OCI-LY7 (cell line): ENCODE measurements at regions not wholly inside any gene's neighbourhood (a gene's known extent, or its start where the extent isn't known, plus 50 kb on each side); places are given as distances from the start of the nearest gene placed in this dataset.

Source experiments
- BruUV-seq: library from RNA; stranded (reverse); fragments of 400-500 nt; replicated peaks from 2 replicates; lab custom pipeline; 2021; lab: Mats Ljungman, UMichigan
- CTCF ChIA-PET: fragments of 300-600 bp; sonication (Branson Sonifier 250); formaldehyde crosslinking; loops from one replicate; lab custom pipeline; 2022; ENCODE audit warnings: antibody characterized with exemption; ENCODE audit not compliant: unreplicated experiment; lab: Charles Lee
- POLR2A ChIA-PET: fragments of 300-600 bp; sonication (Branson Sonifier 250); formaldehyde crosslinking; loops from one replicate; lab custom pipeline; 2022; ENCODE audit warnings: antibody characterized with exemption; lab: Charles Lee
- DNase-seq: peaks from one replicate; pipeline ENCODE4 v3.0.0-alpha.2; 2015; ENCODE audit warnings: low spot score
- H2AFZ ChIP-seq: fragments of 200-600 bp; sonication (generic), shearing (Covaris generic); 2 replicates; pipeline ENCODE4 v1.6.1; 2014; ENCODE audit warnings: mild to moderate bottlenecking, antibody characterized with exemption, low read length, moderate library complexity
- H3K27ac ChIP-seq: fragments of 200-600 bp; sonication (generic); 2 replicates; pipeline ENCODE4 v1.5.1; 2014; ENCODE audit warnings: mixed run types, low read depth, mild to moderate bottlenecking, moderate library complexity, low read length, inconsistent platforms; ENCODE audit not compliant: poor library complexity, severe bottlenecking
- H3K36me3 ChIP-seq: fragments of 200-600 bp; sonication (generic); 2 replicates; pipeline ENCODE4 v1.6.1; 2014; ENCODE audit warnings: mild to moderate bottlenecking, antibody characterized with exemption, low read length, moderate library complexity, mixed read lengths; ENCODE audit not compliant: insufficient read depth
- H3K4me1 ChIP-seq: fragments of 200-600 bp; sonication (generic); 2 replicates; pipeline ENCODE4 v1.5.1; 2014; ENCODE audit warnings: mild to moderate bottlenecking, low read length; ENCODE audit not compliant: insufficient read depth, poor library complexity, severe bottlenecking
- H3K4me2 ChIP-seq: fragments of 200-600 bp; sonication (generic); 2 replicates; pipeline ENCODE4 v1.6.1; 2014; ENCODE audit warnings: mild to moderate bottlenecking, low read length
- H3K4me3 ChIP-seq: fragments of 200-600 bp; sonication (generic); 2 replicates; pipeline ENCODE4 v1.5.1; 2014; ENCODE audit warnings: mild to moderate bottlenecking, low read depth, low read length; ENCODE audit not compliant: poor library complexity, severe bottlenecking
- H3K79me2 ChIP-seq: fragments of 200-600 bp; sonication (generic); 2 replicates; pipeline ENCODE4 v1.6.1; 2016; ENCODE audit warnings: low read depth, mild to moderate bottlenecking, low read length, moderate library complexity, mixed read lengths; ENCODE audit not compliant: insufficient read depth
- H3K9me2 ChIP-seq: fragments of 200-600 bp; sonication (generic); 2 replicates; pipeline ENCODE4 v1.6.1; 2016; ENCODE audit warnings: mild to moderate bottlenecking, low read length, mixed read lengths; ENCODE audit not compliant: insufficient read depth
- H3K9me3 ChIP-seq: fragments of 200-600 bp; sonication (generic); 2 replicates; pipeline ENCODE4 v1.6.1; 2014; ENCODE audit warnings: mild to moderate bottlenecking, mixed run types, low read length, mixed read lengths
- H4K20me1 ChIP-seq: fragments of 200-600 bp; sonication (generic); 2 replicates; pipeline ENCODE4 v1.6.1; 2014; ENCODE audit warnings: mild to moderate bottlenecking, antibody characterized with exemption, low read length, moderate library complexity, mixed read lengths; ENCODE audit not compliant: insufficient read depth
- EZH2phosphoT487 ChIP-seq: fragments of 200-600 bp; sonication (generic); IDR thresholded peaks from 2 replicates; pipeline ENCODE4 v1.6.1; 2018; ENCODE audit warnings: low read depth, borderline replicate concordance, mild to moderate bottlenecking, mixed run types, antibody characterized with exemption, low read length, moderate library complexity, mixed read lengths
- intact Hi-C: fragments of 100-400 bp; cut with micrococcal nuclease; formaldehyde crosslinking; loops from one replicate; pipeline ENCODE4 v1.10.0; 2022; ENCODE audit not compliant: unreplicated experiment
- TF ChIP-seq, protein P1 (sequence below): fragments of 200-600 bp; sonication (generic); conservative IDR thresholded peaks from 2 replicates; pipeline ENCODE4 v1.5.1; 2014; ENCODE audit warnings: mild to moderate bottlenecking, antibody characterized with exemption, low read length, moderate library complexity, mixed read lengths

GRCh38 chr9:2495221-2496005 is 126.2 kb upstream of the VLDLR start:
- no peaks in the 10 kb centered on the region for H3K9me2 ChIP-seq
- no peak overlapping the region for H3K4me2 ChIP-seq
- H3K79me2 ChIP-seq: no peaks in the 10 kb centered on the region
- H3K4me3 ChIP-seq: no peak overlapping the region
- no peak for DNase-seq
- H4K20me1 ChIP-seq: no peaks in the 10 kb centered on the region
- H2AFZ ChIP-seq: no peak overlapping the region
- intact Hi-C loops: no loop called here
- no TSS peak for BruUV-seq
- H3K36me3 ChIP-seq: no peaks in the 10 kb centered on the region
- no peaks in the 10 kb centered on the region for H3K4me1 ChIP-seq
- POLR2A ChIA-PET: no interaction called here
- TF ChIP-seq EZH2phosphoT487: no peak
- TF ChIP-seq, protein P1, sequence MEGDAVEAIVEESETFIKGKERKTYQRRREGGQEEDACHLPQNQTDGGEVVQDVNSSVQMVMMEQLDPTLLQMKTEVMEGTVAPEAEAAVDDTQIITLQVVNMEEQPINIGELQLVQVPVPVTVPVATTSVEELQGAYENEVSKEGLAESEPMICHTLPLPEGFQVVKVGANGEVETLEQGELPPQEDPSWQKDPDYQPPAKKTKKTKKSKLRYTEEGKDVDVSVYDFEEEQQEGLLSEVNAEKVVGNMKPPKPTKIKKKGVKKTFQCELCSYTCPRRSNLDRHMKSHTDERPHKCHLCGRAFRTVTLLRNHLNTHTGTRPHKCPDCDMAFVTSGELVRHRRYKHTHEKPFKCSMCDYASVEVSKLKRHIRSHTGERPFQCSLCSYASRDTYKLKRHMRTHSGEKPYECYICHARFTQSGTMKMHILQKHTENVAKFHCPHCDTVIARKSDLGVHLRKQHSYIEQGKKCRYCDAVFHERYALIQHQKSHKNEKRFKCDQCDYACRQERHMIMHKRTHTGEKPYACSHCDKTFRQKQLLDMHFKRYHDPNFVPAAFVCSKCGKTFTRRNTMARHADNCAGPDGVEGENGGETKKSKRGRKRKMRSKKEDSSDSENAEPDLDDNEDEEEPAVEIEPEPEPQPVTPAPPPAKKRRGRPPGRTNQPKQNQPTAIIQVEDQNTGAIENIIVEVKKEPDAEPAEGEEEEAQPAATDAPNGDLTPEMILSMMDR: no peak
- no peak overlapping the region for H3K27ac ChIP-seq
- no peaks in the 10 kb centered on the region for H3K9me3 ChIP-seq
- CTCF ChIA-PET: no interaction called here

DNA sequence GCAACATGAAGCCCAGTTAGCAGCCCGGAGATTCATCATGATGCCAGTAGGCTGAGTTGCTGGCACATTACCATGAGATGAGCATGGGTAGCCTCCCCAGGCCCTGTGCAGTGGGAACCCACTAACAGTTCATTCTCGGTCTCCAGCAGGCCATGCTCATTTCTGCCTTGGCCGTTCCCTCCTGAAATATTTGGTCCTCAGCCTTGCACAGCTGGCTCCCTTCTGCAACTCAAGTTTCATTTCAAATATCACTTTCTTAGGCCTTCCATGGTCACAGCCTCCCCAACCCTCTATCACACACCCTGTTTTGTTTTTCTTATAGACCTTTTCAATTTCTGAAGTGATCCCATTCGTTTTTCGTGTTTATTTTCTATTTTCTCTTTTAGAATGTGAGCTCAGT is 125.4 kb upstream of the VLDLR start:
- no peaks in the 10 kb centered on the region for H3K4me1 ChIP-seq
- no peaks in the 10 kb centered on the region for H3K9me2 ChIP-seq
- no peak overlapping the region for H3K27ac ChIP-seq
- H3K9me3 ChIP-seq: no peaks in the 10 kb centered on the region
- no peak for DNase-seq
- H3K36me3 ChIP-seq: no peaks in the 10 kb centered on the region
- TF ChIP-seq, protein P1: no peak
- no peak for TF ChIP-seq EZH2phosphoT487
- H4K20me1 ChIP-seq: no peaks in the 10 kb centered on the region
- no peak overlapping the region for H2AFZ ChIP-seq
- BruUV-seq: no TSS peak
- CTCF ChIA-PET: no interaction called here
- no peaks in the 10 kb centered on the region for H3K79me2 ChIP-seq
- POLR2A ChIA-PET: no interaction called here
- intact Hi-C loops: no loop called here
- no peak overlapping the region for H3K4me3 ChIP-seq
- H3K4me2 ChIP-seq: no peak overlapping the region

GRCh38 chr9:2496934-2497333 is 124.7 kb upstream of the VLDLR start:
- BruUV-seq: no TSS peak
- TF ChIP-seq, protein P1: no peak
- no peak for TF ChIP-seq EZH2phosphoT487
- intact Hi-C loops: no loop called here
- ChIA-PET POLR2A (interaction anchor here (0.9 kb wide), 1 partner anchor 1749 kb away, joined by 5 read pairs; no protein-coding TSS in a partner anchor), CTCF (no interaction called here)
- Histone ChIP-seq H3K4me1 (no peaks in the 10 kb centered on the region), H3K27ac (no peak overlapping the region), H4K20me1 (no peaks in the 10 kb centered on the region), H3K4me2 (no peak overlapping the region), H3K36me3 (no peaks in the 10 kb centered on the region), H3K9me3 (no peaks in the 10 kb centered on the region), H3K79me2 (no peaks in the 10 kb centered on the region), H3K4me3 (no peak overlapping the region), H3K9me2 (no peaks in the 10 kb centered on the region), H2AFZ (no peak overlapping the region)
- no peak for DNase-seq
